D341Med (cell line): ENCODE measurements at regions not wholly inside any gene's neighbourhood (a gene's known extent, or its start where the extent isn't known, plus 50 kb on each side); places are given as distances from the start of the nearest gene placed in this dataset.
"Not testable (repeated sequence)": the region's sequence is repeated elsewhere in the genome, so short reads cannot be mapped to it uniquely, and the experiment has no call there.

Experiments used
- DNase-seq: peaks from one replicate; pipeline ENCODE4 v3.0.0; 2012; ENCODE audit warnings: low spot score

DNA sequence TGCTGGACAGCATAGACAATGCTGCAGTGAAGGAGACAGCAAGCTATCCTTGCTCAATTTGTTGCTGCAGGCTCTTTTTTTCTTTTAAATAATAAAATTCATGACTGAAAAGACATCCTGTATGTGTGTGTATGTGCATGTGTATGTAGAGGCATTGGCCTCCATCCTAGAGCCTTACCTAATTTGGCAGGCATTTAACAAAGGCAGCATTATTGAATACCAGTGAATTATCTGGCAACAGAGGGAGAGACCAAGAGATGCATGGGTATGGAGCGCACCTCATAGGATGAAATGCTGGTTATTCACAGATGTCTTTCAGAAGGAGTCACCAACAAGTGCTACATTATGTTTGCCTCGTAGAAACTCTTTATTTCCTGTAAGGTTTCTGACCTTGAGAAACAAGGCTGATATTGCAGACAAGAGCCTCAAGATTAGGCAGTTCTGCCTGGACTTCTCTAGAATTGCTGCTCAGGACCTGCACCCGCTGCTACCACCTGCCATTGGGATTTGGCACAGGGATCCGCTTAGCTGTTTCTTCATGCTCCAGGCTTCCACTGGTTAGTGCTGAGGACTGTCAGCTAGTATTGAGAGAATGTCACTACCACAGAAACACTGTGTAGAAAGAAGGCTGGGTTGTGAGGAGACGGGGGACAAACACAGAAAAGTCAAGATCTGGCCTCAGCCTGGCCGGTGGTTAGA, 247.7 kb upstream of the RFX3 start:
- DNase-seq: no peak

DNA sequence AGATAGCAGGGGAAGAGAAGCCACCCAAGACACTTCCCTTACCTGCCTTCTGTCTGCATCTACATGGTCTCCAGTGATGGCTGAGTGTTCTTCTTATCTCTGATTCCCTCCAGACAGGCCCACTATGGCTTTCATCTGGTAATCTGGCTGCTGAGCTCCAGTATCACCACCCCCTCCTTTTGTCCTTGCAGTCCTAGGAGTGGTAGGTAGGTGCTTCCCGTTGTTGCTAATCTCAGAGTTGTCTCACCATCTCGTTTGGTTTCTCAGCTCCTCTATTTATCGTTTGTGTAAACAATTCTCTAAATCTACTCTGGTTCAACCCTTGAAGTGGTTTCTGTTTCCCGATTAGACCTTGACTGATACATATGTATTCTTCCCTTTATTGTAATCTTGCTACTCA, 243.8 kb upstream of the RFX3 start:
- no peak for DNase-seq

DNA sequence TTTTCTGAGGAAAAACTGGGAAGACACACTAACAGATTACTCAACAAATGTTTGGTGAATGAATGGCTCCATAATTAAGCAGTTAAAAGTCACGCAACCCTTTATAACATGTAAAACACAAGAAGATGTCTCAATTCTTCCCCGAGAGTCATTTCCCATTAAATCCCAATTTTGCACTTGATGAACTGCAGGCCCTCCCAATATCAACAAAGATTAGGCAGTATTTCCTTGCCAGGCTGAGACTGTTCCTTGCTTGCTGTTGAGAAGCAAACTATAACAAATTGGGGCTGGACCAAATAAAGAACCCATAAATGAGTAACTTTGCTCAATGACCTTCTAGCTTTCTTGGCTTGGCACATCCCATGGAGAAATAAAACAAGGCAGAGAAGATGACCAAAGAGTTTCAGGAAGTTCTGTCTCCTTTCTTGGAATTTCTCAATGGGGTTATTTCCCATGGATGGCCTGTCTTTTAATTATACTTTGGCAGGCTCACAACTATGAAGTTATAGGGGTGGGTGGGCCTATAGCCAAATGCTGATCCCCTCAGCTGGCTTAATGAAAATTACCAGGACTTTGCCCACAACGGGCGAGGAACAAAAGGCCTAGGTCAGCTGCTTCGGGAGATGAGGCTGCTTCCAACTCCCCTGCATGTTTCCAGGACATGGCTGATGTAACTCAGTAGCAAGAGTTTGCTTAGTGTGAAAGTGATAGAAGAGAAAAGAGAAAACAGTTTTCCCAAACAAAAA, 243.1 kb upstream of the RFX3 start:
- DNase-seq: no peak

DNA sequence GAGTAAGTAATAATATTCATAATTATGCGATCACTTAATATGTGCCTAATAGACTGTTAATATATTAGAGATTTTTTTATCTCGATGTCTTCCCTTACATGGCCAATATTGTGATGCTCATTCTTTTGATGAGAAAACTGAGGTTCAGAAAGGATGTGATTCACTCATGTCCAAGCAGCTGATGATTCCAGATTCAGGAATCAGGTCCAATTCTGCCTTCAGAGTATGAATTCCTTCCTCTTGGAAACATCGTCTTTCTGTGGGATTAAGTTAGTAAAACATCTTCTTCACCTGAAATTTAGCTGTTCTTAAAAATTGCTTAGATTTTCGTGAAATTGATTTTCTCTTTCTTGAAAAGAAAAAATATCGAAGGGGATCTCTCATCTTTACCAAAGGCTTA, 242.5 kb upstream of the RFX3 start:
- DNase-seq: no peak

DNA sequence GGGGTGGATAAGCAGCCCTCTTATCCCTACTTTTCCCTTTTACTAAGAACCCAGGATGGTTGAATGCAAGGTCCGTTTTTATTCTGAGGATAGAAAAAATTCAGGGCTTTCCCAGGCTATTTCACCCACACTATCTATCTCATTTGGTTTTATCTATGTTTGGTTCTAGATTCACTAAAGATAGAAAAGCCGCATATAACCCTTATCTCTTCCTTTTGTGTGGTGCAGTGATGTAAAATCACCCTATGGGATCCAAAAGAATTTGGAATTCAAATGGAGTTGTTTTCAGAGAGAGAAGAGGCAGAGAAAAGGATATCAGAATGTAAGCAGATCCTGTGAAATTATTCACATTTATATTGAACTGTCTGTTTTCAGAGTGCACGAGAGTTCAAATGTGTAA, 236.3 kb upstream of the RFX3 start:
- no peak for DNase-seq

DNA sequence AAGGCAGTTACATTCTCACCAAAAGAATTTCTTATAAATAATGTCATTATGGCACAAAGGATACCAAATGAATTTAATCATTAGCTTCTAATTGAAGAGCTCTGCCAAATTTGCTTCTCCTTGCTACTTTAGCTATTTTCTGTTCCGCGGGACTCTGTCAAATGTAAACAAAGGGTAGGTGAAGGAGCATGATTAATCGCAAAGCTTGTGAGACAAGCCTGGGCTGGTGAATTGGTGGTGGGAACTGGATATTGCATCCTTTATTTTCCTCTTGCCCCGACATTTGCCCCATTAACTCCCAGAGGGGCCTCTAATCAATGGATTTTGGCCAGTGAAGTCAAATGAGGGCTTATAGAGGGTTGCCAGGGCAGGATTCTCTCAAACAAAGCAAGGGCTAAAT, 234.2 kb upstream of the RFX3 start:
- DNase-seq: no peak

DNA sequence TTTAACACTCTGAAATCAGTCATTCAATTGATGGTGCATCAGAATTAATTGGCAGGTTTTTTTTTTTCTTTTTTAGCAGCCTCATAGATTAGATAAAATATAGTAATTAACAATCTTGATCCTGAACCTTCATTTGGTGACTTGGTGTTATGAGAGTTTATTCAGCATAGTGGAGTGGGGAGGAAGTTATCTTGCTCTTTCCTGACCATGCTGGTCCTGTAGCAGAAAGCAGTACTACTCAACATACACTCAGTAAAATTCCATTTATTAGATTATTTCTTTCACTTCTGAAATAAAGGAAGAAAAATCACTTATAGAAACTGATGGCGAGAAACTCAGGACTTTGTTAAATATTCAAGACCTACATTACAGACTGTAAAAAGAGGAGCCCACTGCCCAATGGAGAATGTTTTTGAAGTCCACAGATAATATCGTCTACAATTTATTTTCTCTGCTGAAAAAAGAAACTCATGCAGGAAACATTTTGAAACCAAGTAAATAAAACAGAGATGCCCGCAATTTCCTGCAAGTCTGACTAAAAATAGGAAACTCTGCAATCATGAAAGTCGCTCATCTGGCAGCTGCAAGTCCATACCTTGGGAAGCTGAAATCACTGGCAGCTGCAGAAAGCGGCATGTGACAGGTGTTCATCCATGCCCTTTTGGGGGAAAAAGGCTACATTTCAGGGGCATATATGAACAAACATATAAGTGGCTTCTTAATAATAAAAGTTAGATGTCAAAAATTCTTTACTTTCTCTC, 233.2 kb upstream of the RFX3 start:
- DNase-seq: no peak

DNA sequence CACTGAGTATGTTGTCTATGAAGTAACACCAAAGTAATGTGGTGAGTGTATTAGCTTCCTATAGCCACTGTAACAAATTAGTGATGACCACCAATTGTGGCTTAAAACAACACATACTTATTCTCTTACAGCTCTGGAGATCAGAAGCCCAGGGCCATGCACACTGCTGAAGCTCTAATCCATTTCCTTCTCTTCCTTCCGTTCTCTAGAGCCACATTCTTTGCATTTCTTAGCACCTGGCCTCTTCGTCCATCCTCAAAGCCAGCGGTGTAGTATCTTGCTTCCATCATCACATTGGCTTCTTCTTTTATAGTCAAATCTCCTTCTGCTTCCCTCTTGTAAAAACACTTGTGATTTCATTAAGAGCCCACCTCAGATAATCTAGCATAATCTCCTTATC, 230.3 kb upstream of the RFX3 start:
- no peak for DNase-seq

DNA sequence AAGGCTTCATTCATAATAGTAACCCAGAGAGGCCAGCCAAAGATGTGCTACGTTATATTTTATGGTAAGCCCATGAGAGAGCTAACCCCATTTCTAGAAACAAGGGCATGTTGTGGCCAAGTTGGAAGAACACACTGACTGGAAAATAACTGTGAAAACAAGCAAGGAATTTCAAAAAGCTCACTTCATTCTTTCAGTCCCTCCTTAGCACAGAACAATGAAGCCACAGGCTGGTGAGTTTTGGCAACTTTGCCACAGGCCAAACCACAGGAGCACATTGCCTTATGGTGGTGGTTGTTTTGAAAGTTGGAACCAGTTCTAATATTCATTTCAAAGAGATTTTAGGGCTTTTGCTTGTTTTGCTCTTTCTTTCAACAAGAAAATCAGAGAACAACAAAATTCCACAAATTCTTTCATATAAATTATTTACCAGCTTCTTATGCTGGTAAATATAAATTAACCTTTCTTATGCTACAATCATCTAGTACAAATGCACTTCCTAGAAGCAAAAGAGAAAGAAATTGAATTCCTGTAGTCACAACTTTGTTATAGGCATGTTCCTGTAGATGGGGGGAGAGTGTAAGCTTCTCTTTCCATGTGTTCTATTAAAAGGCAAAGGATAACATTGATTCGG, 225.4 kb upstream of the RFX3 start:
- no peak for DNase-seq

DNA sequence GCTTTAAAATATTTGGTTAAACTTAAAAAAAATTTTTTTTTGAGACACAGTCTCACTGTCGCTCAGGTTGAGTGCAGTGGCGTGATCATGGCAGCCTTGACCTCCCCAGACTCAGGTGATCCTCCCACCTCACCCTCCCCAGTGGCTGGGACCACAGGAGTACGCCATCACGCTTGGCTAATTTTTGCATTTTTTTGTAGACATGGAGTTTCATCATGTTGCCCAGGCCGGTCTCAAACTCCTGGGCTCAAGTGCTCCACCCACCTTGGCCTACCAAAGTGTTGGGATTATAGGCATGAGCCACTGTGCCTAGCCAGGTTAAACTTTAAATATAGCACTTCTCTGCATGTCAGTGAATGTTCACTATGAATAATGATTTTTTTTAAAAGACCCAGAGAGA, 224.5 kb upstream of the RFX3 start:
- no peak for DNase-seq

DNA sequence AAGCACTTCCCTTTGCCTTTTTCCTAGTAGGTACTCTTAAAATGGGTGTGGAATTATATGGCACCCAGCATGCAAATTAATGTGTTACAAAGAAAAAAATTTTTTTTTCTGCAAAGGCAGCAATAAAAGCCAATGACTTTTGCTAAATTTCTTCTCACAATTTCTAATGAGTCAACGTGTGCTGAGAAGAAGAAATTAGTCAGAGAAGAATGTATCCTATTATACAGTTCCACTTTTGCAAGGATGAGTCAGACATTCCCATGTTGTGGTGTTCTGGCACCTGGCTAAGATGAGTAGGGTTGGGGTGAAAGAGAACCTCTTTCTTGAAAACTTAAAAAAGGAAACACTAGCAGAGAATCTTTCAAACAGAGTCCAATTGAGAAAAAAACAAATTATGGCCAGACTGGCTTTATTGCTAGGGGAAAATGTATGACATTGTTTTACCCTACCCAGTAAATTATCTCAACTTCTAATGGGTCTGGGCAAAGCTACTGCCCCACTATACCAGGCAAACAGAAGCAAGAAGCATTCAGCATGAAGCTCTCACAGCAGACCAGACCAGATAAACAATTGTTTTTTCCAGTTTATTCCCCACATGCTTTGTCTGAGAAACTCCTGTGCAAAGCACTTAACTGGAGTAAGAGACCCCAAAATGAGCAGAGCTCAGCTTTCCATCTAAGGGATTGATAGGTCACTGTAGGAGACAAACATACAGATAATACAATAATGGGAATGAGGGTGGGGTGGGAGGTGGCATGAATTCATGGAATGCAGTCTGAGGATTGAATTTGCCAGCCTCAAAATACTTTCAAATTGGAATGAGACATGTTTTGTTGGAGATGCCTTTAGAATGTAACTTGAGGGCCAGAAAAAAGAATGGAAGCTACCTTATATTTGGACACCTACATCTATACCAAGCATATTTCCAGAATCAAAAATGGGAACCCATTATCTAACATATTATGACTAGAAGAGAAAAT, 220.8 kb upstream of the RFX3 start:
- DNase-seq: no peak

DNA sequence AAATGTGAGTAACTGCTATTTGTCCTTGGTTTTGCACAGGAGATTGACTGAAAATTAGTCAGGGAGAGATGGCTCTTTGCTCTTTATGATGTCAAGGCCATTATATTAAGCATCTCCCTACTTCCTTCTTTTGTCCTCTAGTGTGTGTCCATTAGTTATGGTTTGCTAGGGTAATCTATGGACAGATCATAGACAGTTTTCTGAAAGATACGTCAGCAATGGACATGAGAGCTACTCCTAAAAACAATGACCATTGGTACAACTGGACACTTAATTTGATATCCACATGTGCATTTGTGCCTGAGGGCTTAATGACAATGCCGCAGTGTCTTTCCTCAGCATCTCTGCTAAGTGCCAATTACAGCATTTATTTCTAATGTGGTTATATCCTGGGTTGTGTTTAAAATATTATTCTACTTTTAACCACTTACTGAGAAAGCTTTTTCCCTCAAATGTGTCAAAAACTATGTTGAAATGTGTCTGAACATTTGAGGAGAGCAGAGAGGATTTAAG, 218.2 kb upstream of the RFX3 start:
- no peak for DNase-seq

DNA sequence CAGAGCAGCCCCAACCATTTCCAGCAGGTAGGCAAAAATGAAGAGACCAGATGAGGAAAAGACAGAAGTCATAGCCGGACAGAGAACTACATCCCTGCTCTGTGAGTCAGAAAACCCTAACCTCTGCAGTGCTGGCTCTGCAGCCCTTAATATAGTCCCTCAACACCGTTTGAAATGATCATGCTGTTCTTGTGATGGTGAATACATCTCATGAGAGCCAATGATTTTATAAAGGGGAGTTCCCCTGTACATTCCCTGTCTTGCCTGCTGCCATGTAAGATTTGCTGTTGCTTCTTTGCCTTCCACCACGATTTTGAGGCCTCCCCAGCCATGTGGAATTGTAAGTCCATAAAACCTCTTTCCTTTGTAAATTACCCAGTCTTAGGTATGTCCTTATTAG, 216.8 kb upstream of the RFX3 start:
- no peak for DNase-seq

DNA sequence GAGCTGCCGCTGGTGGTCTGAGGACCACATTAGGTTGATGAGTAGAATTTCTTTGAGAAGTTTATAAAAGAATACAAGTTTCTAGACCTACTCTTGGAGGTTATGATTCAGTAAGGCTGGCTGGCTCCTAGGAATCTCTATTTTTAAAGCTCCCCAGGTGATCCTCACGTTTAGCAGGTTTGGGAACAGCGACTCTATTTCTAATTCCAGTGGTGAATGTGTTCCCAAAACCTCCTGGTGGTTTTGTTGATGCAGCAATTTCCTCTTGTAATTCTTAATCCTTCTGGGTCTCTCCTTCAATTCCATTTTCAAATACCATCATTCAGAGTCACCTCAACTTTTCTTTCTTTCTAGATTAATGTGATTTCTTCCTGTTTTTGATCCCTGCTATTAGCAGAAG, 215.9 kb upstream of the RFX3 start:
- no peak for DNase-seq

DNA sequence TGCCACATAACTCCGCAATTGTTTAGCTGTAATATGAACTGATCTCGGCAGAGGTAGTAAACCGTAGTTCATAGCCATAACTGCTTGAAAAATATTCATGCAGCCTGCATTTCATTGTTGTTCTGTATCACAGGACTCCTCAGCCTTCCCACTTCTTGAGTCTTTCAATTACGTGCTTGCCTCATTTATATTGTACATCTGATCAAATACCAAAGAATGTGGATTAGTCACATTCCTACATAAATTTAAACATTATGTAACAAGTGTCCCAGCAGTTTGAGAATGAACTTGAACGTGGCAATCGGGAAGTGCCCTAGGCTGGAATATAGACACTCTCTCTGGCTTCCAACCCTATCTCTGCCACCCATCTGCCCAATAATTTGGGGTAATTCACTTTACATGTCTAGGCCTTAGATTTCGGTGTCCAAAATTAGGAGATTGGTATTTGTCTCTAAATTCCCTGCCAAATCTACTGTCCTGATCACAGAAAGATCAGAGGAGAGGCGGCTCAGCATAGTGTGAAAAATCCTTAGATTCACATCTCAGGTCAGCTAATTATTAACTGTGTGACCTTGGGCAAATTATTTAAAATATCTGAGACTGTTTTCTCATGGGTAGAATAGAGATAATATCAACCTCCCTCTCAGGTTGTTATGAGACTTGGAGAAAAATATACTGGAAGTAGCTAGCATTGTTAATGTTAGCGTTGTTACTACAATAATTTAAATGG, 215.1 kb upstream of the RFX3 start:
- DNase-seq: no peak

DNA sequence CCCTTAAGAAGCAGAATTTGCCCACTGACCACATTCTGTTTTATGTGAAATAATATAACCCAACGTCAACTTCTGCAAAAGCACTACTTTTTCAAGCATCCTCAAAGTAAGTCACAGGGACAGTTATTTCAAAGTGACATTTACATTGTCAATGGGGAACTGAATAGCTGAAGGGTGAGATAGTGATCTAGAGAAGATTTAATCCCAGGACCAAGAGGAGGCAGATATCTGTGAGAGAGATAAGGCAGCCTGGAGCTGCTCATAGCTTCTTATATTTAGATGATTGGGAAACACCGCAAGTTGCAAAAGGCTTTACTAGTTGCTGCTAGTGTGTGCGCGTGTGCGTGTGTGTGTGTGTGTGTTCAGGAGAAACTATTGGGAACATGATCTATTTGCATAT, 210.4 kb upstream of the RFX3 start:
- DNase-seq: no peak

DNA sequence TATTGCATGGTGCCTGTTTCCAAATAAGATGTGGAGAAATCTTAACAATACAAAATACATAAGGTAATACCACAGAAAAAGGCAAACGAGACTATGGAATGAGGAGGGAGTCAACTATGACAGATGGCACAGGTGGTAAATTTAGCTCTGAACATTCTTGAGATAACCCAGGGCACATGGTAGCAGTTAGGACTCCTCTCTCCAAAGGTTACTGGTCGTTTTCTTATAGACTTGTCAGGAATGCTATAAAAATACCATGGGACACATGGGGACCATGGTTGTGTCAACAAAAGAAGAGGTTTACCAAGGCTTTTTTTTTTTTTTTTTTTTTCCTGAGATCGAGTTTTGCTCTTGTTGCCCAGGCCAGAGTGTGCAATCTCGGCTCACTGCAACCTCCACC, 209.4 kb upstream of the RFX3 start:
- no peak for DNase-seq

DNA sequence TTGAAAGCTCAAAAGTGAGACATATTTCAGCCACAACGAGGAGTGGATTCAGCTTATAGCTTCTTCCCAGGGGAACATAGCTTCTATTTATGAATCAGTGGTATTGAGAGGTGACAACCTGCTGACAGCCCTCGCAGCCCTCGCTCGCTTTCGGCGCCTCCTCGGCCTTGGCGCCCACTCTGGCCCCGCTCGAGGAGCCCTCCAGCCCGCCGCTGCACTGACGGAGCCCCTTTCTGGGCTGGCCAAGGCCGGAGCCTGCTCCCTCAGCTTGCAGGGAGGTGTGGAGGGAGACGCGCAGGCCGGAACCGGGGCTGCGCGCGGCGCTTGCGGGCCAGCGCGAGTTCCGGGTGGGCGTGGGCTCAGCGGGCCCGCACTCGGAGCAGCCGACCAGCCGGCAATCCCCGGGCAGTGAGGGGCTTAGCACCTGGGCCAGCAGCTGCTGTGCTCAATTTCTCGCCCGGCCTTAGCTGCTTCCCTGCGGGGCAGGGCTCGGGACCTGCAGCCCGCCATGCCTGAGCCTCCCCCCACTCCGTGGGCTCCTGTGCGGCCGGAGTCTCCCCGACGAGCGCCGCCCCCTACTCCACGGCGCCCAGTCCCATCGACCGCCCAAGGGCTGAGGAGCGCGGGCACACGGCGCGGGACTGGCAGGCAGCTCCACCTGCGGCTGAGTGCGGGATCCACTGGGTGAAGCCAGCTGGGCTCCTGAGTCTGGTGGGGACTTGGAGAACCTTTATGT, 207.9 kb upstream of the RFX3 start:
- DNase-seq: not testable (repeated sequence)

DNA sequence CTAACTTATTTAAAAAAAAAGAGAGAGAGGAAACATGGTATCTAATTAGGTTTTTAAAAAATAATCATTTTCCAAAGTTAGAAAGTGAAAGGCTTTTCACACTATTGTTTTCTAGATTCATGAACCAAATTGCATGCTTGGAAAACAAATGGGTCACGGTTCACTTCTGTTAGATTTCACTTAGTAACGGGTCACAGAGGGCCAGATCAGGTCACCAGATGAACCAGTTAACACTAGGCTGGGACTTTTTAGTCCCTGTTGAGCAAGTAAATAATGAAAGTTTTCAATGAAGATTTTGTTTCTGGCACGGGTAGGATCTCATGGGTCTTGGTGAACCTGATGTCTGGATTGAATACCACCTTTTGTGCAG, 207.2 kb upstream of the RFX3 start:
- no peak for DNase-seq
